T47D (cell line): ENCODE measurements at regions not wholly inside any gene's neighbourhood (a gene's known extent, or its start where the extent isn't known, plus 50 kb on each side); places are given as distances from the start of the nearest gene placed in this dataset.
"Not testable (repeated sequence)": the region's sequence is repeated elsewhere in the genome, so short reads cannot be mapped to it uniquely, and the experiment has no call there.

Source experiments
- DNase-seq, 2 experiments: peaks; one replicate each; pipeline versions ENCODE4 v3.0.0 to v3.0.0-alpha.2; 2011 to 2012; ENCODE audit warnings: low read depth in 1 of 2, low spot score in 1 of 2
- JUND ChIP-seq: IDR thresholded peaks from 2 replicates; pipeline ENCODE4 v1.6.1; 2012; ENCODE audit warnings: low read depth
- in situ Hi-C: cut with HindIII; loops from 2 replicates; pipeline ENCODE4 v1.10.0; 2016; ENCODE audit warnings: low sequenced_read_pairs, low pct_unique_long_range_greater_than_20kb

DNA sequence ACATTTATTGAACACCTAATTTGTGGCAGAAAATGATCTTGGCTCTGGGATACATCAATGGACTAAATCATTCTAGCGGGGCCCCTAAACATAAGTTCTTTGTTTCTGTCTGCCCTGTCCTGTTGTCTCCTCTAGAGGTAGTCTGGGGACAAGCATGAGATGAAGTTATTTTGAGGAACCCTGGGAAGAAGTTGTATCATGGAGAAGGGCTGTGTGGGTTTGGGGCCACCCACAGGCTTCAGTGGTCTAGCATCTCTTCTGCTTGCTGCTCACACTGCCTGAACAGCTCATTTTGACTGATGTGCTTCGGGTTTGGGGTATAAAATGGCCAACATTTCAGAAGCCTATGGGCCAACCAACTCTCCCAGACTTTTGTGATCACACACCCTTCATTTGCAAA lies 50.3 kb upstream of the OSBPL11 start:
- no peak for DNase-seq
- no peak for TF ChIP-seq JUND
- in situ Hi-C loops, result no loop called here

DNA sequence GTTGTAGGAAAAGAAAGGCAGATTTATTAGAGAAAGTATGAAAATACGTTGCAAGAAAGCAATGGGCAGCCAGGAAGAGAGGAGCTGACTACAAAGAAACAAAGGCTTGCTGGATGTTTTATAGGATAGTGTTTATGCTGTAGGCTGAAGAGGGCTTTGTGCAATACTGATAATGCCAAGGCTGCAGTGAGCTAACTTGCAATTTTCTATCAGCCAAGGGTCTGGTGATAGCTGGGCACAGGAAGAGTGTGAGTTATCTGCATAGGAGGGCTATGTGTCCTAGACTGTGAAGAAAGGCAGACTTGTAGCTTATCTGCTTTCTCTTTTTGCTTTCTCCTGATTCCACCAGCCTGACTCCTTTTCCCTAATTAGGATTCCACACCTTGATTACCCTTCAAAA lies 51.3 kb upstream of the OSBPL11 start:
- TF ChIP-seq JUND, result no peak
- DNase-seq, result no peak
- in situ Hi-C loops, result no loop called here

DNA sequence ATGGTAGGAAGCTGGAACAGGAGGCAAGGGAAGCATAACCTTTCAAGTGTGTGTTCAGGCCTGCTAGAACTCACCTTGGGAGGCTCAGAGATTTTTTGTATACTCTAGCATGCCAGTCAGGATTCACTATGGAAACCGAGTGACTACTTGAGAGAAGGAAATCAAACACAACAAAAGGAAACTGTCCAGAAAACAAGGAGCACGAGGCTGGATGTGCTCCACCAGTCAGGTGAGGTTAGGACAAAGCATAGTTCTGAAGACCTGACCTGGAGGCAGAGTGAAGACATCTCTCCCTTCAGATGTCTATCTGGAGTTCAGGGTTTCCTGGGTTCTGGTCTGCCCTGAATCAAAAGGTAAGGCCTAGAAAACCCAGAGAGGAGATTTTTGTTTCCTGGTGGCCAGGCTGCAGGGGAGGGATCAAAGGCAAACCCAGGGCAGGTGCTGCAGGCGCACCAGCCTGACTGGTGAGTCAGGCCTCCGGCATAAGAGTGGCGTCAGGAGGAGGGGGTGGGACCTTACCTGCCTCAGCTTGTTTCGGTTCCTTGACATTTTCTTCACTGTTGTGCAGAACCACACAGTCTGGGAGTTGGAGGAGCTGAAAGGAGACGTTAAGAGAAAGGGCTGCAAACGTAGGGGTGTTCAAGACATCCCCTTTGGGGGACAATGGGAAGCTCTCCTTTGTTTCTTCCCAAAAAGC lies 52.2 kb upstream of the OSBPL11 start:
- DNase-seq, result peak; percentile 50 to 84
- no peak for TF ChIP-seq JUND
- in situ Hi-C loops, result no loop called here

DNA sequence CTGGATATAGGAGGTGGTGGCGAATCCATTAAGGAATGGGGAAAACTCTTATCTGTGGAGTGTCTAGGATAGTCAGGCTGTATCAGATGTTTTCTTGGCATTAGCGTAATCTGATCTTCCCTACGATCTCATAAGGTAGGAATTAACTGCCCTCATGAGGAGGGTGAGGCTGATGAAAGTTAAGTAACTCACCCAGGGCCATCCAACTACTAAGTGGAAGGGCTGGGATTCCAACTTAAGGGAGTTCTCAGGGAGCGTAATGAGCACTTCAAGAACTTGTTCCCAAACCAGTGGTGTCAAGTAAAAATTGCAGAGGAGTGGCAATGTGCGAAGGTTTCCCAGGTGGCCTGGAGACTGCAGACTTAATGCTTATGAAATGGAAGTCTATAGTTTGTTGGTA lies 55.9 kb upstream of the OSBPL11 start:
- in situ Hi-C loops, result no loop called here
- no peak for TF ChIP-seq JUND
- DNase-seq, result no peak

DNA sequence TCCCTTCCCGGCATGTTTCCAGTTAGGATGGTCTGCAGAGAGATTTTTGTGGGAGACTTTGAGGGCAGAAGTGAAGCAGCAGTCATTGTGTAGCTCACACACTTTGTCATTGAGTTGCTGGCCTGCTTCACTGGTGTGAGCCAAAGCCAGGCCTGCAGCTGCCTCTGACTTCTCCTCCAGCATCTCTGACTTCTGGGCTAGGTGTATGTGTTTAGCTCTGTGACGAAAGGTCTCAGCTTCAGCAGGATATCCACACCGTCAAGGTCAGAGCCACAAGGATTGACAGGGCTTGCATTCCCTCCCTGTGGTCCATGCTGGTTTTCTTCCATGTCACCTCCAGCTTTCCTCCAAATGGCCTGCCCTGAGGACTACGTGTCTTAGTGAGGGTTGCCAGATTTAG lies 57.1 kb upstream of the OSBPL11 start:
- TF ChIP-seq JUND, result no peak
- no peak for DNase-seq
- in situ Hi-C loops, result no loop called here

DNA sequence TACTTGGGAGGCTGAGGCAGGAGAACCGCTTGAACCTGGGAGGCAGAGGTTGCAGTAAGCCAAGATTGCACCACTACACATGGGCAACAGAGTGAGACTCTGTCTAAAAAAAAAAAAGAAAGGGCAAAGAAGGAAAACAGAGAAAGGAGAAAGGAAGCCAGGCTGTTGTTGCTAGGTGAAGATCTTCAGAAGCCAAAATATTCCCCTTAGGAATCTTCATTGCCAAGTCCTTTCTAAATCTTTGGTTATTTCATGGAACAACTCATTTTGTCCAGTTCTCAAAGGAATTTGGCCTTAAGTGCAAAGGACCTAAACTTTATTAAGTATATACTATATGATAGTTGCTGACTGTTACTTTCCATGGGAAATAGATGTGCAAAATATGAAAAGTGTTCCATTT lies 59.2 kb upstream of the OSBPL11 start:
- DNase-seq, result no peak
- TF ChIP-seq JUND, result no peak
- in situ Hi-C loops, result no loop called here

DNA sequence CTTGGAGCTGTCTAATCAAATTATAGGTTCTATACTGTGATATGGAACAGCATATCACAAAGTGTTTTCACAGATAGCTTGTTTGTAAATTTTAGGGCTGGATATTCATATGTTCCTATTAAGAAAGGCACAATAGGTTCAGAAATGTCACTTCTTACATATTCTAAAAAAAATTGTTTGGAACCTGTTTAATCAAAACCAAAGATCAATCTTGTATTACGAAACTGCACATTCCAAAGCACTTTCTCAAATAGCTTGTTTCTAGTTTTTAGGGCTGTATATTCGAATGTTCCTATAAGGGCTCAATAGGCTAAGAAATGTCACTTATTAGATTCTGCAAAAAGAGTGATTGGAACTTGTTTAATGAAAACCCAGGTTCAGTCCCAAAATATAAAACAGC lies 67.4 kb upstream of the OSBPL11 start:
- no peak for TF ChIP-seq JUND
- in situ Hi-C loops, result no loop called here
- no peak for DNase-seq

DNA sequence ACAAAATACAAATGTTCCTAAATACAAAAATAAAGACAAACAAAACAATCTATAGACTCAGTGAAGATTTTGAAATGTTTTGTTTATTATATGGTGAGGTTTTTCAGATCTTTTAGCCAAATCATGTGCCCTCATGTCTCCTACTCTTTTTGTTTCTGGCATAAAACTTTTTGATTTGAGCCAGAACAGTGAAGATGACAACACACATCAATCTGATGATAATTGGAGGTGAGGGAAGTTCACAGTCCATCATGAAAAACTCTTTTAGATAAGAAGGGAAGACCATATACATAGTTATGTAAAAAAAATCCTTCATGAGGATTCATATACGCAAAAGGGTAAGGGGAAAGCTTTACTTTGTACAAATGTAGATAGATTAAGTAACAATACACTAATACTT lies 75.1 kb upstream of the OSBPL11 start:
- in situ Hi-C loops, result no loop called here
- no peak for TF ChIP-seq JUND
- DNase-seq, result no peak

DNA sequence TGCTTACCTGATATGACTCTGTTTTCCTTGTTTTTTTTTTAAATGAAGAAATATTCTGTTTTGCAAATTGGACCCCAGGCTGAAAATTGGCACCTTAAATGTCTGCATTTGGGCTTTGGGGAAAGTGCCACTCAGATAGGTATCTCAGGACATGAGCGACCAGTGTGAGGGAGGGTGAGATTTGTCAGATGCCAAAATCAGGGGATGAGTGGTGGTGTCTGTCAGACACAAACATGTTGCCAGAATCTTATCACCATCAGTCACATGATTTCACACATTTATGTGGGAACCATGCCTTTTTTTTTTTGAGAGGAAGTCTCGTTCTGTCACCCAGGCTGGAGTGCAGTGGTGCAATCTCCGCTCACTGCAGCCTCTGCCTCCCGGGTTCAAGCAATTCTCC lies 75.6 kb upstream of the OSBPL11 start:
- no peak for DNase-seq
- TF ChIP-seq JUND, result no peak
- in situ Hi-C loops, result no loop called here

DNA sequence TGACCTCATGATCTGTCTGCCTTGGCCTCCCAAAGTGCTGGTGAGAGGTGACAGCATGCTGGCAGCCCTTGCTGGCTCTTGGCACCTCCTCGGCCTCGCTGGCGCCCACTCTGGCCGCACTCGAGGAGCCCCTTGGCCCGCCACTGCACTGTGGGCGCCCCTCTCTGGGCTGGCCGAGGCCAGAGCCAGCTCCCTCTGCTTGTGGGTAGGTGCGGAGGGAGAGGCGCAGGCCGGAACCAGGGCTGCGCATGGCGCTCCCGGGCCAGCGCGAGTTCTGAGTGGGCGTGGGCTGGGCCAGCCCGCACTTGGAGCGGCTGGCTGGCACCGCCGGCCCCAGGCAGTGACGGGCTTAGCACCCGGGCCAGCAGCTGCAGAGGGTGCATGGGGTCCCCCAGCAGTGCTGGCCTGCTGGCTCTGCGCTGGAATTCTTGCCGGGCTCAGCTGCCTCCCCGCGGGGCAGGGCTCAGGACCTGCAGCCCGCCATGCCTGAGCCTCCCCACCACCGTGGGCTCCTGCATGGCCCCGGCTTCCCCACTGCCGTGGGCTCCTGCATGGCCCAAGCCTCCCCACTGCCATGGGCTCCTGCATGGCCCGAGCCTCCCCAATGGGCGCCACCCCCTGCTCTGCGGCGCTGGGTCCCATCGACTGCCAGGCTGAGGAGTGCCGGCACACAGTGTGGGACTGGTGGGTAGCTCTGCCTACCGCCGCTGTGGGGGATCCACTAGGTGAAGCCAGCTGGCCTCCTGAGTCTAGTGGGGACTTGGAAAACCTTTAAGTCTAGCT lies 76.4 kb upstream of the OSBPL11 start:
- no peak for DNase-seq
- in situ Hi-C loops, result no loop called here

DNA sequence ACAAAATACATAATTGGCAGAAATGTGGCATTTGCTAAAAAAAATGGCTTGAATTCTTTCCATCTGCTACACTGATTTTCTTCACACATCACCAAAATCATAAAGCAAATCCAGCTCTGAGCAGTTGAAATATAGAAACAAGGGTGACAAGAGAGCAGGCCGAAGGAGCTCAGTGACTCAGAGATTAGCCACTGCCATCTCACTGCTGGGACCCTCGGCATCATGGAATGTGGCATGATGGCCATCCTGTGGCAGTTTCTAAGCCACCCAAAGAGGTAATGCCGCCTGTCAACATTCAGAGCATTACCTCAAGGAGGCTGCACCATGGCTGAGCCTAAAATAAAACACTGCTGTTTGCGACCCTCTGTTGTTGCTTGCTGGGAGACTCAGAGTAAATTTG lies 80.5 kb upstream of the OSBPL11 start:
- in situ Hi-C loops, result no loop called here
- DNase-seq, result no peak
- TF ChIP-seq JUND, result no peak

More for the DNA sequence above, 76.4 kb upstream of the OSBPL11 start:
- TF ChIP-seq JUND, result no peak

DNA sequence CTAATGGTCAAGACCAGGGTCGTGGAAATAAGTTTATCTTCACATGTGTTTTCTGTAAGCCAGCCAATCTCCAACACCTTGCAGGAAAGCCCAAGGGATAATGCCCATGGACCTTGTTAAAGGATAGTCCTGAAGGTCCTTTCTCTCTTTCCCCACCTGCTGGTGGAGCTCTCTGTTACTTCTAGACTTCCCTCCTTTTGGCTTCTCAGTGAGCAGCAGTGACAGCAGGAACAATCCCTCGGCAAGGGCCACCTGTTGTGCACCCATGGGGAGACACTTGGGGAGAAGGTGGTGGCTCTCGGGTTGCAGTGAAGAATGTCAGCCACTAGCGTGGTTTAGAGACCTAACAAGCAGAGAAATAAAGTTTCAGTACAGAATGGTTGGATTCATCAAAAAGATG lies 84.0 kb upstream of the OSBPL11 start:
- no peak for TF ChIP-seq JUND
- peak in 1 of 2 experiments; percentile 44 for DNase-seq
- in situ Hi-C loops, result no loop called here

DNA sequence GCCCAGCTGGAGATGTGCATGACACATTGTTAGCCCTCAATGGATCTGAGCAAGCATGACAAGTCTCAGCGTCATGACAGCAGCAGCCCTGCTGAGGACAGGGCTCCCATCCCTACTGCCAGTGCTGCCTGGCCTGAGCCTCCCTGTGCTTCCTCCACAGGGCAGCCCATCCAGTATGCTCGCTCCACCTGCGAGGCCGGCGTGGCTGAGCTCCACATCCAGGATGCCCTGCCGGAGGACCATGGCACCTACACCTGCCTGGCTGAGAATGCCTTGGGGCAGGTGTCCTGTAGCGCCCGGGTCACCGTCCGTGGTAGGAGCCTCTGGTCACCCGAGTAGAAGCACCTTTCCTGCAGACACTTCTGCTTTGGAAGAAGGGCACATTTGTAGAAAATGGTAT lies 85.8 kb upstream of the OSBPL11 start:
- no peak for DNase-seq
- TF ChIP-seq JUND, result no peak
- in situ Hi-C loops, result no loop called here

DNA sequence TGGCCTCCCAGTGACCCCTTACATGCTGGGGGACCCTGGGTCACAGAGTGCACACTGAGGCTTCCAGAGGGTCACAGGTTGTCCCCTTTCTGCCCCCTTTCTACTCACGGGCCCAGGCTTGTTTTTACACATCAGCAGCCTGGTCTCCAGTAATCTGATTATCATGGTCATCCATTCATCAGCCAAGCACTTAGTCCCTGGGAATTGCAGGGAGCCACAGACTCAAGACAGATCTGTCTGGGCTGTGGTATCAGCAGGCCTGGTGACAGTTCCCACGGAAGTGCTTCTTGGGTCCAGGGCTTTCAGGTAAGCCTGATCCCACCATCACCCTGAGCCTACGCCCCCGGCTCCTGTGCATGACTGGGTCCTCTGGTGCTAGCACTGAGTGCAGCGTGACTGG lies 86.6 kb upstream of the OSBPL11 start:
- in situ Hi-C loops, DNase-seq: not testable (repeated sequence)

DNA sequence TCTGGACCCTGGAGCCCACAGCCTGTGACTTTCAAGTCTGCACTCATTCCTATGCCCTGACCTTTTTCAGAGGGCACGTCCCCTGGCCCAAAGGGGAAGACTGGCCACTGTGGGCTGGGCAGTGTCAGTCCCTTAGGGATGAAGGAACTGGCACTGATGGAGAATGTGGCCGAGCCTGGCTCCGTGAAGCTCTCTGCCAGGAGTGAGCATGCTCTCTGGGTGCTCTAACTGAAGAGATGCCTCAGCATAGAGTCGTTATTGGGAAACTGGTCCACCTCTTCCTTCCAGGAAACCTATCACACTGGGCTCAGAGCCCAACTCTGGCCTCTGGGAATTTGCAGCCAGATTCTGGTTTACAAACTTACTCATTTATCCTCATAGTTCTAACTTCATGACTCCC lies 87.3 kb upstream of the OSBPL11 start:
- in situ Hi-C loops, DNase-seq: not testable (repeated sequence)
